HG03342 (cell line): ENCODE measurements at regions not wholly inside any gene's neighbourhood (a gene's known extent, or its start where the extent isn't known, plus 50 kb on each side); places are given as distances from the start of the nearest gene placed in this dataset.

ENCODE experiments used
- ATAC-seq: cut with Tn5 transposase; IDR thresholded peaks from one replicate; pipeline ENCODE4 v1.9.1; 2021; ENCODE audit warnings: mild to moderate bottlenecking, moderate library complexity; ENCODE audit not compliant: unreplicated experiment

DNA sequence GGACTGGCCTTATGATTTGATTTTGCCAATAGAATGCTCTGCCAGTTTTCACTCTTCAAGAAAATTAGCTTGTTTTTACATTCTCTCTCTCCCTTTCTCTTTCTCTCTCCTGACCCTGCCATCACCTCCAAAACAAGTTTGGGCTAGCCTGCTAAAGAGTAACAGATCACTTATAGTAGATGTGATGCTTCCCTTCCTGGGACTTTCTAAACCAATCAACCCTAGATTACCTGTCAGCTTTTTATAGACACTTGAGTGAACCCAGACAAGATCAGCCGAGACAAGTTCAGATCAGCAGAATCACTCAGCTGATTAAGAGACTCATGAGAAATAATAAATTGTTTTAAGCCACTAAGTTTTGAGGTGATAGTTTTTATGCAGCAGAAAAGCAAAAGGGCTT lies 521.2 kb downstream of the ANKRD50 start:
- ATAC-seq: no peak

DNA sequence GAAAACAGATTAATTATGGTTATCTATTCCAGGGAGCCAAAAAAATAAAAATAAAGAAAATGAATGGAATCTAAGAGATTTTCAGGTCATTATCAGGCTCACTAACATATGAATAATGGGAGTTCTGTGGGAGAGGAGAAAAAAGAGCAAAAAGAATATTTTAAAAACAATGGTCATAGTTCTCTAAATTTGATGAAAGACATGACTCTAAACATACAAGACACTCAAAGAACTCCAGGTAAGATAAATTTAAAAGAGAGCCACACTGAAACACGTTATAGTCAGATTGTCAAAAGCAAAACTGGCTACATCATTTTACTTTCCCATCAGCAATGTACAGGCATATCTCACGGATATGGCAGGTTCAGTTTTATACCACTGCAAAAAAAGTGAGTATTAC lies 520.0 kb downstream of the ANKRD50 start:
- no peak for ATAC-seq

DNA sequence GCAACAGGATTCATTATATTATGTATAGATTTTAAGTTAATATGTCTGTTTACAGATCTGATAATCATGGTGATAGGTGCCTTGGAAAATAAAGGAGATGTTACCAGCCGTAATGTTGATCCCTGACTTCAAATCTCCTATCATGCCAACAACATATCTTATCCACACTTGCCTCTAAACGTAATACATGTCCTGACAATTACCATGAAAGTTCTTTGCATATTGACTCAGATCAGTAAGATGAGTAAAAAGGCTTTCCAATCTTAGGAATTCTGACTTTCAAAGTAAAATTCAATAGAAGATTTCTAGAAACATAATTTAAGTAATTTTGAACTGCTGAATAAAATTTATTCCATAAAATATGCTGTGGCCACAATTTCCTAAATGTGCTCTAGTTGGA lies 513.3 kb downstream of the ANKRD50 start:
- ATAC-seq: no peak

DNA sequence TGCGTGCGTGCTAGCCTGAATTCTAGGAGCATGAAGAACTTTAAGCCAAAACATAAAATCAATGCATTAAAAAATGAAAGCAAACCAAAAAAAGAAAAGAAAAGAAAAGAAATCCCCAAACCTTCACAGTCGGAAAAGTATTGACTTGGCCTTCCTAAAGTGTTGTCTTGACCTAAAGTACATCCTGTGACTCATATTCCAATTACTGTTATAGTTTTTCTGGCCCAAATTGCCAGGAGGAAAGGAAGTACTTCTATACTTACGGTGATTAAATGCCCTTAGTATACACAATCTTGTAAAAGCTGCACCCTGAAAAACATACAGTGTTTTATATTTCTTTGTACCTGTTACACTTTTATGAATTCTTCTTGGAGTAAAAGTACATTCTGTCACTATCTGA lies 512.8 kb downstream of the ANKRD50 start:
- ATAC-seq: no peak

DNA sequence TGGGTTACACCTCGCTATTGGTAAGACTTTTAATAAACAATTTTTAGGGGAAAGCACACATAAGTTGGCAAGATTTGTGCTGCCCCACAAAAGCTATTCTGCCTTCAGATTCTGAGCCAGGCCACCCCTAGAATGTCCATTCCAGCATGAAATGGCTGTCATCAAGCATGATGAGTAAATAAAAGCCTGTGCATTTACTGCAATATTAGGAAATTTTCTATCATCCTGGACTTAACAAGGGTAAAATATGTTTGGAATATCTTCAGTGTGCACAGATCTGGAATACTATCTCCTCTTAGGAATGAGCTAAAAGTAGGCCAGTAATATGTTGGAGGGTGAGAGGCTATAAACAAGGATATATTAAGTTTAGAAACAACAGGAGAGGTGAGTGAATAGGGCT lies 510.9 kb downstream of the ANKRD50 start:
- ATAC-seq: no peak

DNA sequence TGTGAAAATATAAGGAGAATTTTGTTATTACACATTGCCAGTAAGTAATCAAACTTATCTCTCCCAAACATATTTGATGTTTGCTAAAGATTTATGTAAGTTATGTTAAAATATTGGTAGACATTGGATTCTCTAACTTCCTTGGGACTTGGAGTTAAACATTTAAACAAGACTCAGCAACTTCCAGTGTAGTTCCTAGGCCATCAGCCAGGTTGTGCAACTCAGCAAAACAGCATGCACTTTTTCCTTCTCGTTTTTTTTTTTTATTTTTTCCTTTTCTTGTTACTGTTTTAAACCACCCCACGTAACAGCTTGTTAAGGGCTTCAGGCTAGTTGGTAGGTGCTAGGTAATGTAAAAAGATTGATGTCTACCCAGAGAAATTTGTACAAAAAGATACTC lies 510.4 kb downstream of the ANKRD50 start:
- no peak for ATAC-seq

DNA sequence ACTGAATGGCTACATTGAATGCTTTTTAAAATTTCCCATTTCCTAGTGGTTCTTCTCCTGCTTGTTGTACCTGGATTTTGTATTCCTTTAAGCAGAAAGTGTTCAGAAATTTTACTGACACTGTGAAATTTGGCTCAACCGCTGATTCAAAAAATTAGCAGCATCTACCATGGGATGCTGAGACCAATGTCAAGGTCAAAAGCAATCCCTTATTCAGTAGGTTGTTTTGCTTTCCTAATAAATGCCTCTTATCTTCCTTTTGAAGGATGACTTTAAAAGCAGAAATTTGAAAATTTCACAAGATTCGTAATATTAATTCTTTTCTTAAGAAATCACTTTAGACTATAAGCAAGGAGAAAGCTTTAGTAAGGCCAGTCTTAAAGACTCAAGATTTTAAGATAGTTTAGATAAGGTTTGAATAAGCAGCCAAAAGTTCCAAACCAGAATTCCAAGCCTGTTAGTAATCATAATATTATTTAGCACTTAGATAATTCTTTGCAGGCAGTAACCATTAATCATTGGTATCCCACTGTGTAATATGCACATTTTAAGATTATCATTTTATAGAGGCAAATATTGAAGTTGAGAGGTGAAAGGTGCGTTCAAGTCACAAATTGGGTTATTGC lies 508.8 kb downstream of the ANKRD50 start:
- no peak for ATAC-seq

DNA sequence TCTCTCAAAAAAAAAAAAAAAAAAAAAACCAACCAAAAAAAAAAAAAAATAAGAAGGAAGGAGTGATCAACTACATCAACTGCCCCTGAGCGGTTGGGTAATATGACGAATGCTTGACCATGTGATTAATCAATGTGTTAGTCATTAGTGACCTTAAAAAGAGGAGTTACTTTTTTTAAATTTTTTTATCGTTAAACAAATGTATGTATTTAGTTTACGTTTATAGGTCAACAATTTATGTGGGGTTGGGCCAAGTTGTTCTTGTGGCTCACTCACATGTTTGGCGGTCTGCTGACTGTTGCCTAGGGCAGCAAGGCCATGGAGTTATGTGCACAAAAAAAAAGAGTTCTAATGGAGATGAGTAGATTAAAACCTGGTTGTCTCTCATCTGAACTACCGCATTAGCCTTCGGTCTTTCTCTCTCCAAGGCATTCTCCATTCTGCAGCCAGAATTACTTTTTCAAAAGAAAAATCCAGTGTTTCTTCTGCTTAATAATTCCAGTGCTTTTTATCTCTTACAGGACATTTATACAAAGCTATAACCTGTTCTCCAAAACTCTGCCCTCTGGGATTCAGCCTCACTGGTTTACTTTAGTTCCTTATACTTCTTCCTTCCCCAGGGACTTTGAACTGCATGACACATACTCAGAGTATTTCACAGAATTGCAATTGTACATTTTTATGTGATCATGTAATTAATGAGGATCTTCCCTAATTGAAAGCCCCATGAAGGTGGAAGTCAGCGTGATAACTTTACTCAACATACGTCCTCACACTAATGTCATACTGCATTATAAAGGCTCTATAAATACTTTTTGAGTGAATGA lies 505.5 kb downstream of the ANKRD50 start:
- no peak for ATAC-seq

DNA sequence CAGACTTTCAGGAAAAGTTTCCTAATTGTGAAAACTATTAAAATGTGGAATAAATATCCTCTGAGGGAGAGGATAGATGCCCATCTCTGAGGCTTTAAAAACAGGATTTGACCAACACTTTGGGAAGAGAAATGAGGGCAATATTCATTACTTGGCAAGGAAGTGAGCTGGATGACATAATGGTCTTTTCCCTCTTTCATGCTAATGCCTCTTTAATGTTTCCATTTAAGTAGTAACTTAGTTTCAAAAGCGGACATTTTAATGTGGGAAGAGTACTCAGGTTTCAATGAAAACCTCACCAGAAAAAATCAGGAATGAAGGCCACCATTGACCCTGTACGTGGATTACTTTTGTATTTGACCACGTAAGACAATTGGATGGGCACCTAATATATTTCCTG lies 503.3 kb downstream of the ANKRD50 start:
- ATAC-seq: no peak

DNA sequence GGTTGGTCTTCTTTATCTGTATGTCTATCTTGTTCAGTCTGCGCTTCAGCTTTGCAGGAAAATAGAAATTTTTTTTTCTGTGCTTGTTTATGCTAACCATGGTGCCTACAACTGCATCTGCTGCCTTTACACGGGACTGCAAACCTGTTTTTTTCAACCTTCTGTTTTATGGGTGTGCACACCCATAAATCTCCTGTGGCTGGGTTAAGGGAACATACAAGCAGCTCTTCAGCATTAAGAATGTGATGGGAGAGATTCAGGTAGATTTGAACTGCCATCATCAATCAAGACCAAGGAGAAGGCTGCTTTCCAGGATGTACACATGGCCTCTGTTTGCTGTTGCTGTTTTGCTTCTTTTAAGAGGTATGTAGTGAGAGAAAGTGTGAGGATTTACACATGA lies 502.9 kb downstream of the ANKRD50 start:
- no peak for ATAC-seq

DNA sequence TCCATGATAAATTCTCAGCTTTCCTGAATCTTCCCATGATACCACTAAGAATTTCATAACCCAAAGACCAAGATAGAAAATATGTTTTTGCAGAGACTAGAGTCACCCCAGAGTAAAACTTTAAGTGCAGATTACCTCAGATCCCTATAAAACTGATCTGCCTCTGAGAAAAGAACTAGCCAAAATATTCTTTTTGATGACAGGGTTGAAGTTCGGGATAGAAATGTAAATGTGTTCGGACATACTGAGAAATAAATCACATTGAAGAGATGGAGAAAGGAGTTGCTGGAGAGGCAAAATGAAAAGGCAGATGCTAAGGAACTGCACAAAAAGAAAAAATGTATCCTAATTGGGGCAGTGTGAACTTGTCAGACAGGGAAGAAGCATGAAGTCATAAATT lies 501.8 kb downstream of the ANKRD50 start:
- no peak for ATAC-seq

DNA sequence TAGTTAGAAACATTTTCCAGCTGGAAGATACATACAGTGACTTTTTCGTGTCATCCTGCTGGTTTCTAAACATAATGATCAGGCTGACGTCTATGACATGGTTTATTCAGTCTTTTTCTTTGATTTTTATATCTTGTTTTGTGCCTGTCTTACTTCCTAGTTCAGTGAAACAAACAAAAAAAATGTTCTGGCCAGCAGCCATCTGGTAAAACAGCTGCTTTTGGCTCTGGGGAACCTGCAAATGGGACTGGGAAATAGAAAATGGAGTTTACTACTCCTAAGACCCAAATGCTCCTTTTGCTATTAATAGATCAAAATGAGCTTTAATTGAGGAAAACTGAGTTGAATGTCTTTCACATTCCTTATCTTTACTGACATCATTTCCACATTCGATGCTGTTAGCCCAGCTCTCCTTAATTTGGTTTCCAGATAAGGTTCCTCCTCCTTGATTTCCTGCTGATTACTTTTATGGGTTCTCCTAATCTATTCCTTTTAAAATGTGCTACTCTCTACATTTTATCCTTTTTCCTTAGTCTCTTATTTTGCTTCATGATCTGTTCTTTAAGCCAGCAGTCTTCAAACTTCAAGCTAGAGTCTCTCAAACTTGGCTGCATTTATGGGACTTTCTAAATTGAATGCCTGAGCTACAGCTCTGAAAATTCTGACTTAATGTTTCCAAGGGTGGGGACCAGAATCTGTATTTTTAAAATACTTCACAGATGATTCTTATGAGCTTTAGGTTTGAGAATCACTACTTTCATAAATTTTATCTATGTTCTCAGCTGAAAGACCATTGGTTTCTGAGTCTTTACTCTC lies 499.5 kb downstream of the ANKRD50 start:
- no peak for ATAC-seq

DNA sequence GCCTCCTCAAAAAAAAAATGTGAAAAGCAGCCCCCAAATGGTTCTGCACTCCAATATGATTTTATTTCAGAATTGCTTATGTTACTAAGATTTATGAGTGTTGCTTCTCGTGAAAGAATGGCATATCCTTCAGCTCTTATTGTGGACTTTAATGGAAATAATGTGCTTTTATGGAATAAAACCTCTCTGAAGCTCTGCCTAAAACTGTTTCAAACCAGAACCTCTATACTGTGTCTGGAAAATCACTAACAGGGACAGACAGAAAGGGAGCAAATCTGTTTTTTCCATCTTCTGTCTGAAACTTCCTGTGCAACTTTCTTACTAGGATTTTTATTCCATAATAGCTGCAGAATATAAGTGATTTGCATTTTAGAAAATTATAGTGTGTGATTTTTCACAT lies 493.1 kb downstream of the ANKRD50 start:
- ATAC-seq: no peak

DNA sequence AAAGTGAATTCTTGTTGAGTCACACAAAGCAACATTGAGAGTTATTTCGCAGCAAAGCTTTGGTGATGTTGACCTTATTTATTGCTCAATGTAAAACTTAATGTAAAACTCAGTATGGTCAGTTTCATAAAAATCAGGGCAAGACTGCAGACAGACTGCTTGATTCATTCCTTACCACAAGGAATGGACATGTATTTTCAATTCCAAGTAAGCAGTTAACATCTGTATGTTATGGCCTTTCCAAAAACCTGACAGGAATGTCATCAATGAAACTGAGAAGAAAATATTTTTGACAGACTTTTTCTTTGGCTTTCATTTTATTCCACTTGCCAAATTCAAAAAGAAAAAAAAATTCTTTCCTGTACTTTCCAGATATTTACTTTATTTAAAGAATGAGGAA lies 488.3 kb downstream of the ANKRD50 start:
- no peak for ATAC-seq

DNA sequence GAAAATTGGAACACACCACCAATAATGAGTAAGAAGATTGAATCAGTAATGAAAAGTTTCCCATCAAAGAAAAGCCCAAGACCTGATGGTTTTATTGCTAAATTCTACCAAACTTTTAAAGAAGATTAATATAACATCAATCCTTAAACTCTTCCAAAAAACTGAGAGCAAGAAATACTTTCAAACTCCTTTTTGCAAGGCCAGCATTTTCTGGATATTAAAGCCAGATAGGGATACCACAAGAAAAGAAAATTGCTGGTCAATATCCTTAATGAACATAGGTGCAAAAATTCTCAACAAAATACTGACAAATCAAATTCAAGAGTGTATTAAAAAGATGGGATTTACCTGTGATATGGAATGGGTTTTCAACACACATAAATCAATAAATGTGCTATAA lies 484.6 kb downstream of the ANKRD50 start:
- ATAC-seq: no peak

DNA sequence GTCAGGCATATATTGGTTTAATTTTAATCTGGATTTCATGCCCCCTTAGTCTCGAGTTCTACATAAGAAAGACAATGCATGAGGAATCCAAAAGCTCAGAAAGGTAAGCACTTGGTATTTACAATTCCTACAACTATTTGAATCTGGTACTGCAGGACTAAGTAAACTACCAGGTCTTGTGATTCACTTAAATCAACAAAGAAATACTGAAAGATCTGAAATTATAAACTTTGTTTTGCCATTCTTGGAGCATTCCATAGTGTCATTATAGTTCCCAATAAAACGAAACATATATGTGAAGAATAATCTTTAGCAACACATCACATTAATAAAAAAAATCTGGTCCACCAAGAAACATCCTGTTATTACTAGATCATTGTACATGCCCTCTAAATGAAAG lies 482.3 kb downstream of the ANKRD50 start:
- no peak for ATAC-seq

DNA sequence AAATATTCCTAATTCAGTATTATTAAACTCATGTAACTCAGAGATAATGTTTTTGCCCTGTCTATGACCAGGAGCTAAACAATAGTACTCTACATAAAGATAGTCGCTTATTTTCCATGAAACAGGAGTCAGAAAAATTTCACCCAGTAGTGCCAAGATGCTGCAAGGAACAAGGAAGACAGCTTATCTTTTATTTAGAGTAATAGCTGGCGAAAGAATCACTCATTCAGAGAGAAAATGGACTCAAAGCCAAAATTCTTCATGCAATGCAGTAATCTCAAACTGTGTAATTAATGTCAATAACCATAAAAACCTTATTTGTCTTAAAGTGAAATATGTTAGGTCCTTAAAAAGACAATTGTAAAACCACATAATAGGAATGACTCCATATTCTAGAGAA lies 477.8 kb downstream of the ANKRD50 start:
- no peak for ATAC-seq

DNA sequence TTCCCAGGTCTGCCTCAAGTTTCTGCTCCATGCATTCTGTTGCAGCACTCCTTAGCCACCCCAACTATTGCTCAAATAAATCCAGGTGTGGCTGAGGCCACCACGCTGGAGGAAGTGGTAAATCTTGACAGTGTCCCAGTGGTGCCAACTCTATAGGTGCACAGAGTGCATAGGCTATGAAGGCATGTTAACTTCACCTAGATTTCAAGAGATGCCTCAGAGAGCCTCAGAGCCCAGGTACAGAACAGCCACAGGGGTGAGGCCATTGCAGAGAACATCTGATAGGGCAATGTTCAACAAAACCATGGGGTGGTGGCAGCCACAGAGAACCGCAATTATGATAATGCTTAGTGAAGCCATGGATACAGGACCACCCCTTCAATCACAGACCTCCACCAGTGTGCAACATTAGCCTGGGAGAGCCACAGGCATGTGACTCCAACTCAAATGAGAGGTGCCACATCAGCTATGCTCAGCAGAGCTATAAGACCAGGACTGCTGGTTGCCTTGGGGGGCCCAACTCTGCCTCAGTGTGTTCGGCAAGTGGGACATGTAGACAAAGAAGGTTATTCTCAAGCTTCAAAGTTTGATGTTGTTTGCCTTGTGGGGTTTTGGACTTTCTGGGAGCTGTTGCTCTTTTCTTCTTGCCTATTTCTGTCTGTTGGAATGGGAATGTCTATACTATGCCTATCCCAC lies 468.7 kb downstream of the ANKRD50 start:
- no peak for ATAC-seq

DNA sequence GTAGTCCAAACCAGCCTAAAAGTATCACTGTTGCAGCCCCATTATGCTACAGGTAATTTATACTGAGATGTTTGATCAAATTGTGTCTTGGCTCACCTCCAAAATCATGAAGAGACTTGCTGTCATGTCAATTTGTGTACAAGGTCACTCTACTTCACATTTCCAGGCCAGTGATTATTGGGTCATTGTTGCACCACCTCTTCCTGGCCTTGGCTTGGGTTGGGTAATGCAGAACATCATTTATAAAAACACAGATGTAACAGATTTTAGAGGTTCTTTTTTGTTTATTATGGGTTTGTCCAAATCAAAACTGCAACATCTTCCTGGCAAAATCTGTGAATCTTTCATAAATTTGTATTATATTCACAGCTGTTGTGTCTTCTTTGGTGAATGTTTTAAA lies 459.5 kb downstream of the ANKRD50 start:
- ATAC-seq: no peak

DNA sequence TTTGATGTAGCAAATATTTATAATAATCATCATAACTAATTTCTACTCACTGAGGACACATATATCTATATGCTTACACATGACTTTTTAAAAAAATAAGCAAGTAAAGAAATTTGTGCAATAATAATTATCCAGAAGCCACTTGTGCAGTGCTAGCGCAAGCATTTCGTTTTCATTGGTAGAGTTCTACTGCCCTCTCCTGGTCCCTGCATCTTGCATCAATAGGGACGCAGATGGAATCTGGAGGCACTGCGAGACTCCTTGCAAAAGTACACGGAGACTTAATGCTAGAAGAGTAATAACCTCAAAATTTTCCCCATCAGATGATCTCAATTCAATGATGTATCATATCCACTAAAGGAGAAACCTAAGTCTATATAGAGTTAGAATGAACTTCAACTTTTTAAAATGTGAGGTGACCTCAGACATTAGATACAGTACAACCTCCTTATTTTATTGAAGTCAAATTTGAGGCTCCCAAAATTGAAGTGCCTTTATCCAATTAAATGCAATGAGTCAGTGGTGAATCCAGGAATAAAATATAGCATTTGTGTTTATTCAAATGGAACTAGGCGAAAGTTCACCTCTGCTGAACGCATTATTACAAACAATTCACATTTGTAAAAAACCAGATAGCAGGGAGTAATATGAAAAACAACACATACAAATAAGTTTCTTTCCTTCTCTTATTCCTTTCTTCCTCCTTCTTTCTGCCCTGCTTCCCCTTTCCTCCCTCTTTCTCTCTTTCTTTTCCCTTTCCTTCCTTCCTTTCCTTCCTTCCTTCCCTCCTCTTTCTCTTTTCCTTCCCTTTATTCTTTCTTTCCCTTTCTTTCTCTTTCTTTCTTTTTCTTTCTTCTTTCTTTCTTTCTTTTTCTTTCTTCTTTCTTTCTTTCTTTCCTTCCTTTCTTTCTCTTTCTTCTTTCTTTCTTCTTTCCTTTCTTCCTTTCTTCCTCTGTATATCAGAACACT lies 450.0 kb downstream of the ANKRD50 start:
- ATAC-seq: peak; percentile 91
